Glutamatergic neuron (in vitro differentiated cells): ENCODE measurements at regions not wholly inside any gene's neighbourhood (a gene's known extent, or its start where the extent isn't known, plus 50 kb on each side); places are given as distances from the start of the nearest gene placed in this dataset.

Experiments used
- DNase-seq: peaks from one replicate; pipeline ENCODE4 v3.0.0; 2022
- H3K27ac Mint-ChIP-seq: one replicate; pipeline ENCODE4 v1.8.0; 2020; ENCODE audit warnings: mild to moderate bottlenecking, mixed read lengths, inconsistent platforms; ENCODE audit not compliant: unreplicated experiment
- H3K27me3 Mint-ChIP-seq: one replicate; pipeline ENCODE4 v1.8.0; 2020; ENCODE audit warnings: mild to moderate bottlenecking, moderate library complexity, mixed read lengths, inconsistent platforms; ENCODE audit not compliant: unreplicated experiment
- H3K36me3 Mint-ChIP-seq: one replicate; pipeline ENCODE4 v1.8.0; 2020; ENCODE audit warnings: mild to moderate bottlenecking, mixed read lengths, inconsistent platforms; ENCODE audit not compliant: unreplicated experiment
- H3K4me1 Mint-ChIP-seq: one replicate; pipeline ENCODE4 v1.8.0; 2020; ENCODE audit warnings: mild to moderate bottlenecking, low read depth, mixed read lengths, inconsistent platforms; ENCODE audit not compliant: unreplicated experiment
- H3K4me3 Mint-ChIP-seq: one replicate; pipeline ENCODE4 v1.8.0; 2020; ENCODE audit warnings: mild to moderate bottlenecking, mixed read lengths, inconsistent platforms; ENCODE audit not compliant: unreplicated experiment
- H3K9me3 Mint-ChIP-seq: one replicate; pipeline ENCODE4 v1.8.0; 2020; ENCODE audit warnings: mild to moderate bottlenecking, moderate library complexity, mixed read lengths, inconsistent platforms; ENCODE audit not compliant: unreplicated experiment
- CTCF ChIP-seq: fragments of 200-600 bp; sonication (generic); IDR thresholded peaks from one replicate; pipeline ENCODE4 v1.5.0; 2021; ENCODE audit not compliant: partially characterized antibody, unreplicated experiment

DNA sequence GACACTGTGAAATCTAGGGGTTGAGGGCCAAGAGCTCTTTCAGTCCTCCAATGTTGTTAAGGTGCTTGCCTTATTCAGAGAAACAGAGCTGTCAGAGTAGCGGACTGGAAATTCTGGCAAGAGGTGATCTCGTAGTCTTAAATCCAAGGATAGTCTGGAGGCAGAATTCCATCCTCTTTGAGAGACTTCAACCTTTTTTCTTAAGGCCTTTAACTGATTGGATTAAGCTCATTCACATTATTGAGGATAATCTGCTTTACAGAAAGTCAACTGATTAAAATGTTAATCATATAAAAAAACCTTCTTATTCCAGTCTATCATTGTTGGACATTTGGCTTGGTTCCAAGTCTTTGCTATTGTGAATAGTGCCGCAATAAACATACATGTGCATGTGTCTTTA lies 243.1 kb upstream of the COX7C start:
- H3K27ac Mint-ChIP-seq, result no peak overlapping the region
- no peaks in the 10 kb centered on the region for H3K9me3 Mint-ChIP-seq
- H3K27me3 Mint-ChIP-seq, result peaks cover under 1% of the 10 kb centered on the region
- no peak for DNase-seq
- no peak for TF ChIP-seq CTCF
- H3K36me3 Mint-ChIP-seq, result no peaks in the 10 kb centered on the region
- no peak overlapping the region for H3K4me3 Mint-ChIP-seq
- peaks cover 6% of the 10 kb centered on the region for H3K4me1 Mint-ChIP-seq

- Mint-ChIP-seq H3K36me3 (no peaks in the 10 kb centered on the region), H3K27me3 (peaks cover 1% of the 10 kb centered on the region), H3K27ac (no peak overlapping the region), H3K4me1 (peaks cover 2% of the 10 kb centered on the region), H3K9me3 (no peaks in the 10 kb centered on the region), H3K4me3 (no peak overlapping the region)
- DNase-seq, result no peak
- no peak for TF ChIP-seq CTCF
Observed at GRCh38 chr5:86376214-86376613, 241.5 kb upstream of the COX7C start.

- H3K4me3 Mint-ChIP-seq, result no peak overlapping the region
- no peaks in the 10 kb centered on the region for H3K36me3 Mint-ChIP-seq
- no peak for DNase-seq
- peaks cover 6% of the 10 kb centered on the region for H3K4me1 Mint-ChIP-seq
- H3K27ac Mint-ChIP-seq, result no peak overlapping the region
- no peaks in the 10 kb centered on the region for H3K9me3 Mint-ChIP-seq
- TF ChIP-seq CTCF, result no peak
- H3K27me3 Mint-ChIP-seq, result no peaks in the 10 kb centered on the region
Observed at GRCh38 chr5:86403190-86403589, 214.6 kb upstream of the COX7C start.

DNA sequence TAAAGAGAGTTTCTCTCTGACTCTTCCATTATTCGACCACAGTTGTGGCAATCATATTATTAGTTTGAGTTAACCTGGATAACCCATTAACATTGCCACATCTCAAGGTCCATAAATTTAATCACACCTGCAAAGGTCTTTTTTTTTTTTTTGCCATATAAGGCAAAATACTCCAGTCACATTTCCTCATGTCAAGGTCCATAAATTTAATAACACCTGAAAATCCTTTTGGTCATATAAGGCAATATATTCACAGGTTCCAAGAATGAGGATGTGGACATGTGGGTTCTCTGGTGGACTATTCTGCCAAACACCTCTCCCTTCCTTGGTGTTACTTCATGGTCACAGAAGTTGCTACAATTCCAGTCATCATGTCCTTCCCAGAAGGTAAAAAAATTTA lies 213.5 kb upstream of the COX7C start:
- Mint-ChIP-seq H3K36me3 (no peaks in the 10 kb centered on the region), H3K4me3 (no peak overlapping the region), H3K27me3 (no peaks in the 10 kb centered on the region), H3K9me3 (no peaks in the 10 kb centered on the region), H3K27ac (no peak overlapping the region), H3K4me1 (peaks cover 6% of the 10 kb centered on the region)
- TF ChIP-seq CTCF, result no peak
- DNase-seq, result no peak

- H3K4me1 Mint-ChIP-seq, result peaks cover 4% of the 10 kb centered on the region
- no peak for TF ChIP-seq CTCF
- H3K27me3 Mint-ChIP-seq, result no peaks in the 10 kb centered on the region
- DNase-seq, result no peak
- no peaks in the 10 kb centered on the region for H3K36me3 Mint-ChIP-seq
- no peak overlapping the region for H3K4me3 Mint-ChIP-seq
- no peak overlapping the region for H3K27ac Mint-ChIP-seq
- H3K9me3 Mint-ChIP-seq, result no peaks in the 10 kb centered on the region
Observed at GRCh38 chr5:86407711-86408110, 210.0 kb upstream of the COX7C start.
